ENCODE measurements at regions not wholly inside any gene's neighbourhood (a gene's known extent, or its start where the extent isn't known, plus 50 kb on each side); places are given as distances from the start of the nearest gene placed in this dataset.

DNA sequence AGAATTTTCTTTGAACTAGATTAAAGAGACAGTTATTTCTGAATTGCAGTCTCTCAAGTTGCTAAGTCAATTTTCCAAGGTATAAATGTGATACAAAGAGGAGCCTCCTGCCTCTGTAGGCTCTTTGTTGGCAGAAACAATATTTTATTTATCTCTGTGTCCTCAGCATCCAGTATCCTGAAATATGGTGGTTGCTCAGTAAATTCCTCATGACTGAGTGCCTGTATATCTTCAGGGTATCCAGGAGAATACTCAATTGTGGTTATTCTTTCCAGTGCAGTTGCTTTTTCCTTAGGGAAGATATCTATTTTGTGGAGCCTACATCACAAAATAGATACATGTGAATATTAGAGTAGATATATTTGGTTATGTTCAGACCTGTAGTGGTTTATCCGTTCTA lies 144.8 kb upstream of the FERD3L start:
- H3K79me1 ChIP-seq (ENCODE audit: low read depth, low read length) = no peaks in the 10 kb centered on the region
- no peaks in the 10 kb centered on the region for H3K27me3 ChIP-seq (replicated peaks in 1 of 4; ENCODE audit: control insufficient read depth in 3 of 4, extremely low read depth in 1 of 4, insufficient read depth in 3 of 4, low read length in 3 of 4)
- no peak overlapping the region for H3K56ac ChIP-seq (replicated peaks; ENCODE audit: insufficient read length, low read depth, low read length)
- no peaks in the 10 kb centered on the region for H3K79me2 ChIP-seq (ENCODE audit: control insufficient read depth in 1 of 2, insufficient read depth in 2 of 2, low read length in 2 of 2)
- H2BK120ac ChIP-seq (replicated peaks; ENCODE audit: low read depth, low read length) = no peak overlapping the region
- H4K20me1 ChIP-seq (replicated peaks in 1 of 2; ENCODE audit: control insufficient read depth in 1 of 2, insufficient read depth in 2 of 2, low read length in 2 of 2) = no peaks in the 10 kb centered on the region
- H3K36me3 ChIP-seq (ENCODE audit: control insufficient read depth in 2 of 4, insufficient read depth in 4 of 4, low read length in 3 of 4) = no peaks in the 10 kb centered on the region
- H3K4ac ChIP-seq (replicated peaks; ENCODE audit: insufficient read length, low read depth, low read length) = no peak overlapping the region
- TF ChIP-seq PHF8 (conservative IDR thresholded peaks at IDR 0.05; ENCODE audit: low read depth, low read length) (no peak), TAF1 (IDR thresholded peaks at IDR 0.05; ENCODE audit: low read depth, low read length) (no peak), JUND (IDR thresholded peaks at IDR 0.05; ENCODE audit: low read length) (no peak)
- no peak overlapping the region for H2AFZ ChIP-seq (ENCODE audit: low read length)
- DNase-seq (ENCODE audit: low read depth in 1 of 2, low spot score in 2 of 2) (no peak), FAIRE-seq (no peak)
- H3K4me2 ChIP-seq (ENCODE audit: insufficient read depth in 1 of 2, low read depth in 2 of 2, low read length in 2 of 2) = no peak overlapping the region
- H3K9me3 ChIP-seq (ENCODE audit: insufficient read depth in 2 of 2, low read depth in 1 of 2, low read length in 1 of 2) = no peaks in the 10 kb centered on the region
- no peak overlapping the region for H4K91ac ChIP-seq (replicated peaks; ENCODE audit: insufficient read length, low read length)
- H3K4me1 ChIP-seq (replicated peaks in 1 of 4; ENCODE audit: control insufficient read depth in 3 of 4, insufficient read depth in 4 of 4, low read length in 3 of 4) = no peaks in the 10 kb centered on the region
- H4K8ac ChIP-seq (ENCODE audit: extremely low read depth, insufficient read depth, low read length) = no peak overlapping the region
- no peak overlapping the region for H3K4me3 ChIP-seq (ENCODE audit: extremely low read depth in 1 of 4, insufficient read depth in 2 of 4, low read depth in 3 of 4, low read length in 4 of 4)
- no peak overlapping the region for H3K23ac ChIP-seq (ENCODE audit: insufficient read length)
- H3K27ac ChIP-seq (ENCODE audit: low read depth, low read length) = no peak overlapping the region
- H2BK20ac ChIP-seq (ENCODE audit: low read length) = no peak overlapping the region
- no peak overlapping the region for H2AK5ac ChIP-seq (ENCODE audit: low read depth, low read length)
- H3K23me2 ChIP-seq (ENCODE audit: low read depth, low read length) = no peaks in the 10 kb centered on the region
- WGBS, 2 experiments (ENCODE audit: extremely low coverage in 1 of 2, insufficient coverage in 1 of 2, insufficient read length in 1 of 2, insufficient replicate concordance in 2 of 2, low coverage in 1 of 2, low lambda C conversion rate in 2 of 2, missing lambda C conversion rate in 1 of 2) = 88% methylated on average over 1 of the region's 1 CpG; no CpG with 5 or more reads in 1 of the 2 experiments
- ChIA-PET POLR2A (ENCODE audit: partially characterized antibody) (no interaction called here), CTCF (ENCODE audit: partially characterized antibody) (no interaction called here)
- H3K14ac ChIP-seq (ENCODE audit: insufficient read length) = no peak overlapping the region
- no peak overlapping the region for H3K18ac ChIP-seq (ENCODE audit: extremely low read depth, low read length)
- no peak overlapping the region for H2BK5ac ChIP-seq (ENCODE audit: low read depth, low read length)
- no peak overlapping the region for H3K9ac ChIP-seq (replicated peaks in 1 of 4; ENCODE audit: extremely low read depth in 1 of 4, low read depth in 3 of 4, low read length in 3 of 4)
- no peak overlapping the region for H2BK15ac ChIP-seq (ENCODE audit: low read length)
- no peak overlapping the region for H4K5ac ChIP-seq (ENCODE audit: insufficient read length, low read depth, low read length)
- no peak overlapping the region for H2BK12ac ChIP-seq (ENCODE audit: low read depth, low read length)

All from H1 (cell line).